Fibroblast of lung (primary cell): ENCODE measurements at regions not wholly inside any gene's neighbourhood (a gene's known extent, or its start where the extent isn't known, plus 50 kb on each side); places are given as distances from the start of the nearest gene placed in this dataset.

Source experiments
- DNase-seq, 2 donors: peaks; one replicate each; pipeline versions ENCODE4 v3.0.0 to v3.0.0-alpha.2; 2010; ENCODE audit warnings: low read depth in 2 of 2
- H2AFZ ChIP-seq: 2 replicates; pipeline ENCODE4 v1.5.1; 2012; ENCODE audit warnings: low read length, control low read depth, inconsistent platforms
- H3K27ac ChIP-seq: 2 replicates; pipeline ENCODE4 v1.5.1; 2011; ENCODE audit warnings: low read length, control low read depth; ENCODE audit not compliant: insufficient read depth
- H3K27me3 ChIP-seq: 2 replicates; pipeline ENCODE4 v1.5.1; 2011; ENCODE audit warnings: mild to moderate bottlenecking, low read length; ENCODE audit not compliant: control insufficient read depth, insufficient read depth
- H3K36me3 ChIP-seq: 2 replicates; pipeline ENCODE4 v1.5.1; 2011; ENCODE audit warnings: low read length; ENCODE audit not compliant: control insufficient read depth, insufficient read depth
- H3K4me1 ChIP-seq: 2 replicates; pipeline ENCODE4 v1.5.1; 2011; ENCODE audit warnings: low read length; ENCODE audit not compliant: control insufficient read depth, insufficient read depth; ENCODE audit errors: extremely low read depth
- H3K4me2 ChIP-seq: 2 replicates; pipeline ENCODE4 v1.5.1; 2011; ENCODE audit warnings: low read length, control low read depth; ENCODE audit not compliant: insufficient read depth; ENCODE audit errors: extremely low read depth
- H3K4me3 ChIP-seq, 4 experiments: fragments of 200-600 bp in 1 of 4; sonication (generic) in 1 of 4; replicated peaks in 1 of 4; 2 replicates each; pipeline ENCODE4 v1.5.1; 2011 to 2016; ENCODE audit warnings: low read length in 4 of 4, low read depth in 3 of 4, mild to moderate bottlenecking in 3 of 4, control low read depth in 2 of 4, inconsistent platforms in 1 of 4, mixed read lengths in 1 of 4; ENCODE audit not compliant: insufficient read depth in 1 of 4; ENCODE audit errors: control extremely low read depth in 1 of 4
- H3K79me2 ChIP-seq: 2 replicates; pipeline ENCODE4 v1.5.1; 2012; ENCODE audit warnings: mild to moderate bottlenecking, low read length, inconsistent platforms; ENCODE audit not compliant: control insufficient read depth, insufficient read depth
- H3K9ac ChIP-seq: 2 replicates; pipeline ENCODE4 v1.5.1; 2011; ENCODE audit warnings: mild to moderate bottlenecking, low read length, control low read depth; ENCODE audit not compliant: insufficient read depth
- H3K9me3 ChIP-seq: 2 replicates; pipeline ENCODE4 v1.5.1; 2012; ENCODE audit warnings: low read depth, low read length; ENCODE audit not compliant: control insufficient read depth, insufficient read depth
- H4K20me1 ChIP-seq: 2 replicates; pipeline ENCODE4 v1.5.1; 2011; ENCODE audit warnings: low read length; ENCODE audit not compliant: control insufficient read depth, insufficient read depth; ENCODE audit errors: extremely low read depth
- CTCF ChIP-seq, 2 donors: IDR thresholded peaks in 1 of 2; conservative IDR thresholded peaks in 1 of 2; 1 replicate in 1 of 2; 2 replicates in 1 of 2; pipeline ENCODE4 v1.5.1; 2011 to 2012; ENCODE audit warnings: low read length in 2 of 2, control low read depth in 1 of 2, inconsistent platforms in 1 of 2, low read depth in 1 of 2, mild to moderate bottlenecking in 1 of 2
- EZH2 ChIP-seq: IDR thresholded peaks from 2 replicates; pipeline ENCODE4 v1.5.1; 2012; ENCODE audit warnings: low read length, control low read depth, mild to moderate bottlenecking; ENCODE audit errors: missing control alignments

GRCh38 chr4:138003248-138003647 is 238.9 kb downstream of the SLC7A11 start:
- no peak for TF ChIP-seq CTCF (conservative IDR thresholded peaks at IDR 0.05 in 1 of 2, IDR thresholded peaks at IDR 0.05 in 1 of 2; ENCODE audit: low read depth in 1 of 2, low read length in 2 of 2)
- no peak for TF ChIP-seq EZH2
- Histone ChIP-seq H2AFZ (no peak overlapping the region), H3K9me3 (no peaks in the 10 kb centered on the region), H3K79me2 (no peaks in the 10 kb centered on the region), H3K4me2 (no peak overlapping the region), H3K4me3 (no peak overlapping the region), H3K36me3 (no peaks in the 10 kb centered on the region), H3K4me1 (no peaks in the 10 kb centered on the region), H3K27ac (no peak overlapping the region), H4K20me1 (no peaks in the 10 kb centered on the region), H3K9ac (no peak overlapping the region), H3K27me3 (no peaks in the 10 kb centered on the region)
- peak; percentile 27 to 68 for DNase-seq

GRCh38 chr4:137998666-137999429 is 243.3 kb downstream of the SLC7A11 start:
- no peaks in the 10 kb centered on the region for H3K4me1 ChIP-seq
- DNase-seq, result peak in 1 of 2 donors; percentile 93
- no peak overlapping the region for H3K4me3 ChIP-seq
- H4K20me1 ChIP-seq, result no peaks in the 10 kb centered on the region
- H3K4me2 ChIP-seq, result no peak overlapping the region
- no peak overlapping the region for H3K27ac ChIP-seq
- H3K9me3 ChIP-seq, result no peaks in the 10 kb centered on the region
- H3K79me2 ChIP-seq, result no peaks in the 10 kb centered on the region
- H3K27me3 ChIP-seq, result no peaks in the 10 kb centered on the region
- TF ChIP-seq CTCF (conservative IDR thresholded peaks at IDR 0.05 in 1 of 2, IDR thresholded peaks at IDR 0.05 in 1 of 2; ENCODE audit: low read depth in 1 of 2, low read length in 2 of 2) (no peak), EZH2 (no peak)
- peak overlapping the region; percentile 23 for H2AFZ ChIP-seq
- no peaks in the 10 kb centered on the region for H3K36me3 ChIP-seq
- H3K9ac ChIP-seq, result no peak overlapping the region

- H4K20me1 ChIP-seq, result no peaks in the 10 kb centered on the region
- no peak overlapping the region for H3K27ac ChIP-seq
- DNase-seq, result no peak
- H3K4me2 ChIP-seq, result no peak overlapping the region
- no peaks in the 10 kb centered on the region for H3K4me1 ChIP-seq
- no peak overlapping the region for H2AFZ ChIP-seq
- H3K27me3 ChIP-seq, result no peaks in the 10 kb centered on the region
- H3K36me3 ChIP-seq, result no peaks in the 10 kb centered on the region
- no peak overlapping the region for H3K9ac ChIP-seq
- H3K9me3 ChIP-seq, result no peaks in the 10 kb centered on the region
- no peaks in the 10 kb centered on the region for H3K79me2 ChIP-seq
- H3K4me3 ChIP-seq, result no peak overlapping the region
- TF ChIP-seq EZH2 (no peak), CTCF (conservative IDR thresholded peaks at IDR 0.05 in 1 of 2, IDR thresholded peaks at IDR 0.05 in 1 of 2; ENCODE audit: low read depth in 1 of 2, low read length in 2 of 2) (no peak)
Observed at GRCh38 chr4:137997496-137997895, 244.7 kb downstream of the SLC7A11 start.
